Upper lobe of right lung (tissue), 1 donor: ENCODE measurements at regions not wholly inside any gene's neighbourhood (a gene's known extent, or its start where the extent isn't known, plus 50 kb on each side); places are given as distances from the start of the nearest gene placed in this dataset.

Source experiments
- ATAC-seq: fragments of 200-7000 bp; cut with Tn5 transposase; one replicate; pipeline ENCODE4 v1.9.1; 2020; ENCODE audit warnings: mild to moderate bottlenecking, moderate library complexity
- DNase-seq: peaks from one replicate; pipeline ENCODE4 v3.0.0-alpha.2; 2020
- H3K27ac ChIP-seq: fragments of 200-600 bp; one replicate; pipeline ENCODE4 v1.8.0; 2022
- H3K27me3 ChIP-seq: fragments of 200-600 bp; one replicate; pipeline ENCODE4 v1.8.0; 2022; ENCODE audit warnings: mild to moderate bottlenecking
- H3K36me3 ChIP-seq: fragments of 200-600 bp; one replicate; pipeline ENCODE4 v1.8.0; 2022
- H3K4me1 ChIP-seq: fragments of 200-600 bp; one replicate; pipeline ENCODE4 v1.8.0; 2022
- H3K4me3 ChIP-seq: fragments of 200-600 bp; one replicate; pipeline ENCODE4 v1.8.0; 2022; ENCODE audit warnings: mild to moderate bottlenecking
- H3K9me3 ChIP-seq: fragments of 200-600 bp; one replicate; pipeline ENCODE4 v1.8.0; 2022
- CTCF ChIP-seq: fragments of 200-600 bp; IDR thresholded peaks from one replicate; pipeline ENCODE4 v1.8.0; 2022; ENCODE audit warnings: antibody characterized with exemption
- intact Hi-C: fragments of 100-400 bp; cut with DNase I; formaldehyde crosslinking; loops from one replicate; pipeline ENCODE4 v1.11.0; 2022
- donor health status: DM: no; HTN: yes; CAD: no; lungs with severe emphysema.

- ATAC-seq (no peak), DNase-seq (no peak)
- Histone ChIP-seq H3K9me3 (no peaks in the 10 kb centered on the region), H3K27ac (no peak overlapping the region), H3K27me3 (no peaks in the 10 kb centered on the region), H3K36me3 (no peaks in the 10 kb centered on the region), H3K4me3 (no peak overlapping the region), H3K4me1 (no peaks in the 10 kb centered on the region)
- no peak for TF ChIP-seq CTCF
- intact Hi-C loops = no loop called here
Observed at GRCh38 chr5:121271546-121271945, 580.1 kb upstream of the FTMT start.

GRCh38 chr5:121273833-121274433 lies 577.7 kb upstream of the FTMT start:
- no peak overlapping the region for H3K4me3 ChIP-seq
- no peaks in the 10 kb centered on the region for H3K4me1 ChIP-seq
- H3K9me3 ChIP-seq = no peaks in the 10 kb centered on the region
- ATAC-seq = no peak
- no peak for TF ChIP-seq CTCF
- no peak for DNase-seq
- no peaks in the 10 kb centered on the region for H3K27me3 ChIP-seq
- intact Hi-C loops = no loop called here
- no peak overlapping the region for H3K27ac ChIP-seq
- no peaks in the 10 kb centered on the region for H3K36me3 ChIP-seq

- no peak overlapping the region for H3K4me3 ChIP-seq
- H3K27me3 ChIP-seq = no peaks in the 10 kb centered on the region
Observed at GRCh38 chr5:121279801-121280200, 571.9 kb upstream of the FTMT start.

GRCh38 chr5:121285801-121286521 lies 565.7 kb upstream of the FTMT start:
- Histone ChIP-seq H3K27ac (no peak overlapping the region), H3K4me3 (no peak overlapping the region), H3K27me3 (no peaks in the 10 kb centered on the region), H3K4me1 (no peaks in the 10 kb centered on the region), H3K36me3 (no peaks in the 10 kb centered on the region), H3K9me3 (no peaks in the 10 kb centered on the region)
- ATAC-seq = no peak
- intact Hi-C loops = no loop called here
- DNase-seq = no peak
- TF ChIP-seq CTCF = no peak

More at GRCh38 chr5:121279801-121280200, 571.9 kb upstream of the FTMT start:
- no peak for DNase-seq
- Histone ChIP-seq H3K36me3 (no peaks in the 10 kb centered on the region), H3K27ac (no peak overlapping the region), H3K4me1 (no peaks in the 10 kb centered on the region), H3K9me3 (no peaks in the 10 kb centered on the region)
- no peak for TF ChIP-seq CTCF
- intact Hi-C loops = no loop called here
- ATAC-seq = no peak

GRCh38 chr5:121288781-121289180 lies 562.9 kb upstream of the FTMT start:
- ATAC-seq = no peak
- intact Hi-C loops = no loop called here
- Histone ChIP-seq H3K36me3 (no peaks in the 10 kb centered on the region), H3K27ac (no peak overlapping the region), H3K4me1 (no peaks in the 10 kb centered on the region), H3K27me3 (no peaks in the 10 kb centered on the region), H3K9me3 (no peaks in the 10 kb centered on the region), H3K4me3 (no peak overlapping the region)
- DNase-seq = no peak
- no peak for TF ChIP-seq CTCF
